MM.1S (cell line): ENCODE measurements at regions not wholly inside any gene's neighbourhood (a gene's known extent, or its start where the extent isn't known, plus 50 kb on each side); places are given as distances from the start of the nearest gene placed in this dataset.

Source experiments
- DNase-seq: peaks from one replicate; pipeline ENCODE4 v3.0.0-alpha.2; 2015
- H2AFZ ChIP-seq: fragments of 300-600 bp; sonication (generic); 2 replicates; pipeline ENCODE4 v1.6.0; 2016; ENCODE audit warnings: antibody characterized with exemption, low read length
- H3F3A ChIP-seq: fragments of 300-600 bp; sonication (generic); 2 replicates; pipeline ENCODE4 v1.6.1; 2016; ENCODE audit warnings: mild to moderate bottlenecking, antibody characterized with exemption, low read length, moderate library complexity, mixed read lengths; ENCODE audit not compliant: insufficient read depth
- H3K27ac ChIP-seq: fragments of 300-600 bp; sonication (generic); 2 replicates; pipeline ENCODE4 v1.5.1; 2016; ENCODE audit warnings: mild to moderate bottlenecking, low read length
- H3K27me3 ChIP-seq: fragments of 300-600 bp; sonication (generic); replicated peaks from 2 replicates; pipeline ENCODE4 v1.6.0; 2016; ENCODE audit warnings: low read length; ENCODE audit not compliant: insufficient read depth
- H3K36me3 ChIP-seq: fragments of 300-600 bp; sonication (generic); replicated peaks from 2 replicates; pipeline ENCODE4 v1.6.1; 2016; ENCODE audit warnings: mild to moderate bottlenecking, low read length, mixed read lengths; ENCODE audit not compliant: insufficient read depth
- H3K4me1 ChIP-seq: fragments of 300-600 bp; sonication (generic); 2 replicates; pipeline ENCODE4 v1.6.1; 2016; ENCODE audit warnings: low read length, mixed read lengths
- H3K4me2 ChIP-seq: fragments of 300-600 bp; sonication (generic); 2 replicates; pipeline ENCODE4 v1.6.0; 2016; ENCODE audit warnings: low read depth, low read length
- H3K4me3 ChIP-seq: fragments of 300-600 bp; sonication (generic); 2 replicates; pipeline ENCODE4 v1.5.1; 2016; ENCODE audit warnings: low read length, mixed read lengths
- H3K79me2 ChIP-seq: fragments of 300-600 bp; sonication (generic); 2 replicates; pipeline ENCODE4 v1.6.1; 2016; ENCODE audit warnings: mixed run types, low read length, mixed read lengths
- H3K9ac ChIP-seq: fragments of 300-600 bp; sonication (generic); 2 replicates; pipeline ENCODE4 v1.6.1; 2016; ENCODE audit warnings: low read length, mixed read lengths
- H3K9me2 ChIP-seq: fragments of 300-600 bp; sonication (generic); replicated peaks from 2 replicates; pipeline ENCODE4 v1.6.1; 2016; ENCODE audit warnings: mild to moderate bottlenecking, low read length, mixed read lengths; ENCODE audit not compliant: insufficient read depth
- H3K9me3 ChIP-seq: fragments of 300-600 bp; sonication (generic); replicated peaks from 2 replicates; pipeline ENCODE4 v1.6.1; 2016; ENCODE audit warnings: mild to moderate bottlenecking, low read length, mixed read lengths; ENCODE audit not compliant: insufficient read depth
- H4K20me1 ChIP-seq: fragments of 300-600 bp; sonication (generic); 2 replicates; pipeline ENCODE4 v1.6.1; 2016; ENCODE audit warnings: mild to moderate bottlenecking, low read length, moderate library complexity, mixed read lengths; ENCODE audit not compliant: insufficient read depth
- CTCF ChIP-seq: fragments of 300-600 bp; sonication (generic); IDR thresholded peaks from 2 replicates; pipeline ENCODE4 v1.5.1; 2016; ENCODE audit warnings: antibody characterized with exemption, low read length, mixed read lengths
- EZH2 ChIP-seq: fragments of 300-600 bp; sonication (generic); optimal IDR thresholded peaks from 2 replicates; pipeline ENCODE3; 2017; ENCODE audit warnings: low read depth, mild to moderate bottlenecking, antibody characterized with exemption, low read length, mixed read lengths
- EZH2phosphoT487 ChIP-seq: fragments of 300-600 bp; sonication (generic); IDR thresholded peaks from 2 replicates; pipeline ENCODE4 v1.6.1; 2018; ENCODE audit warnings: antibody characterized with exemption, low read length

DNA sequence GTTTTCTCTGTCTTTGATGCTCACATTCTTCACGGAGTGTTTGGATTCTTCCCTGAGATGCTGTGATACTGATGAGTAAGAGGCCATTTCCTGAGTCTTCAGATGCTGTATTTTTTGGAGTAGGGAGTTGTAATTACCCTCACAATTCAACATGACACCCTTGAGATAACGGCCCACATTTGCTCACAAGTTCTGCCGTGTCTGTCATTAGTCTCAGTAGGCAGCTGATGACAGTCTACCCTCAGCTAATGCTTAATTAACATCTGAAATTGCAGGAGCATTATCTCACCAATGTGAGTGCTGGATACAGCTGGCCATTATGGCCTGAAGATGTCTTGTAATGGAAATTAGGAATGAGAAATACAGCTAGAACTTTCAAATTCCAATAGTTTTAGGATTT is 307.1 kb upstream of the ADCY2 start:
- Histone ChIP-seq H3K9me3 (no peaks in the 10 kb centered on the region), H3K36me3 (no peaks in the 10 kb centered on the region), H3F3A (no peaks in the 10 kb centered on the region), H3K9me2 (no peaks in the 10 kb centered on the region), H3K27me3 (no peaks in the 10 kb centered on the region), H3K9ac (no peak overlapping the region), H3K79me2 (no peaks in the 10 kb centered on the region), H3K27ac (no peak overlapping the region), H3K4me2 (no peak overlapping the region), H3K4me1 (no peaks in the 10 kb centered on the region), H4K20me1 (no peaks in the 10 kb centered on the region), H2AFZ (no peak overlapping the region), H3K4me3 (no peak overlapping the region)
- no peak for TF ChIP-seq CTCF
- no peak for DNase-seq

GRCh38 chr5:7094626-7095025 is 301.3 kb upstream of the ADCY2 start:
- Histone ChIP-seq H3K9me2 (no peaks in the 10 kb centered on the region), H3K4me3 (no peak overlapping the region), H2AFZ (no peak overlapping the region), H3K4me2 (no peak overlapping the region), H3K9ac (no peak overlapping the region), H3K36me3 (no peaks in the 10 kb centered on the region), H3K4me1 (no peaks in the 10 kb centered on the region), H3K79me2 (no peaks in the 10 kb centered on the region), H3K27ac (no peak overlapping the region), H3K27me3 (no peaks in the 10 kb centered on the region), H4K20me1 (no peaks in the 10 kb centered on the region), H3F3A (no peaks in the 10 kb centered on the region), H3K9me3 (no peaks in the 10 kb centered on the region)
- no peak for TF ChIP-seq EZH2phosphoT487
- TF ChIP-seq EZH2 = no peak
- DNase-seq = peak; percentile 49

DNA sequence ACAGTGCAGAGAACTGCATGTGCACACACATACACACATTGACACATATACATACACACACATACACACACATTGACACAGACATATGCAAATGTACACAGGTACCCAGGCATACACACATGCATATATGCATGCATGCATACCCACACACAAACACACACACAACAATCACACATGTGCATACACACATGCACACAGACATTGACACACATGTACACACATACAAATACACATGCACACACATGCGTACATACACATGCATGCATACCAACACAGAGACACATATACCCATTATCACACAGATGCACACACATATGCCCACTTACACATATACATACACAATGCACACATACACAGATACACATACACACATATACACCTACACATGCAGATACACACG is 299.6 kb upstream of the ADCY2 start:
- Histone ChIP-seq H3K27ac (no peak overlapping the region), H3K27me3 (no peaks in the 10 kb centered on the region)
- TF ChIP-seq EZH2 (no peak), CTCF (no peak), EZH2phosphoT487 (no peak)

GRCh38 chr5:7105358-7105757 is 290.6 kb upstream of the ADCY2 start:
- no peak overlapping the region for H3K27ac ChIP-seq
- no peaks in the 10 kb centered on the region for H3K36me3 ChIP-seq
- no peaks in the 10 kb centered on the region for H3F3A ChIP-seq
- no peak overlapping the region for H3K4me3 ChIP-seq
- H4K20me1 ChIP-seq = no peaks in the 10 kb centered on the region
- H3K27me3 ChIP-seq = no peaks in the 10 kb centered on the region
- no peaks in the 10 kb centered on the region for H3K4me1 ChIP-seq
- no peak overlapping the region for H3K4me2 ChIP-seq
- no peak for DNase-seq
- no peaks in the 10 kb centered on the region for H3K9me2 ChIP-seq
- H3K79me2 ChIP-seq = no peaks in the 10 kb centered on the region
- no peak overlapping the region for H3K9ac ChIP-seq
- H3K9me3 ChIP-seq = no peaks in the 10 kb centered on the region
- TF ChIP-seq EZH2 (no peak), CTCF (no peak), EZH2phosphoT487 (no peak)
- no peak overlapping the region for H2AFZ ChIP-seq

More for the DNA sequence above, 299.6 kb upstream of the ADCY2 start:
- Histone ChIP-seq H3K9me3 (no peaks in the 10 kb centered on the region), H3K9me2 (no peaks in the 10 kb centered on the region), H3K79me2 (no peaks in the 10 kb centered on the region), H3K36me3 (no peaks in the 10 kb centered on the region), H2AFZ (no peak overlapping the region), H3K9ac (no peak overlapping the region), H3K4me1 (no peaks in the 10 kb centered on the region), H3K4me3 (no peak overlapping the region), H3F3A (no peaks in the 10 kb centered on the region), H4K20me1 (no peaks in the 10 kb centered on the region), H3K4me2 (no peak overlapping the region)
- no peak for DNase-seq
